Lung (tissue), 11 donors: ENCODE measurements at regions not wholly inside any gene's neighbourhood (a gene's known extent, or its start where the extent isn't known, plus 50 kb on each side); places are given as distances from the start of the nearest gene placed in this dataset.

ENCODE experiments used
- ATAC-seq: fragments of 200-7000 bp; cut with Tn5 transposase; one replicate; pipeline ENCODE4 v1.9.1; 2020; ENCODE audit warnings: moderate number of reproducible peaks; ENCODE audit not compliant: insufficient read depth, low FRiP score
- DNase-seq, 3 donors: peaks; one replicate each; pipeline ENCODE4 v3.0.0-alpha.2; 2013 to 2017
- H3K27ac ChIP-seq, 2 donors: one replicate each; pipeline ENCODE4 v1.5.1; 2013; ENCODE audit warnings: mild to moderate bottlenecking in 2 of 2, moderate library complexity in 2 of 2, control low read depth in 1 of 2, inconsistent platforms in 1 of 2, low read depth in 1 of 2, low read length in 1 of 2
- H3K27me3 ChIP-seq, 3 donors: one replicate each; pipeline ENCODE4 v1.5.1; 2013; ENCODE audit warnings: low read length in 2 of 3; ENCODE audit not compliant: control insufficient read depth in 3 of 3, insufficient read depth in 3 of 3
- H3K36me3 ChIP-seq, 4 donors: one replicate each; pipeline ENCODE4 v1.5.1; 2013; ENCODE audit warnings: low read length in 4 of 4, mild to moderate bottlenecking in 1 of 4, moderate library complexity in 1 of 4; ENCODE audit not compliant: control insufficient read depth in 4 of 4, insufficient read depth in 4 of 4
- H3K4me1 ChIP-seq, 5 donors: one replicate each; pipeline ENCODE4 v1.5.1; 2013; ENCODE audit warnings: low read length in 5 of 5, mild to moderate bottlenecking in 2 of 5, moderate library complexity in 1 of 5; ENCODE audit not compliant: control insufficient read depth in 5 of 5, insufficient read depth in 5 of 5
- H3K4me3 ChIP-seq: one replicate; pipeline ENCODE4 v1.5.1; 2013; ENCODE audit warnings: mild to moderate bottlenecking, control low read depth, moderate library complexity
- H3K9ac ChIP-seq, 2 donors: one replicate each; pipeline ENCODE4 v1.5.1; 2013; ENCODE audit warnings: low read length in 2 of 2, control low read depth in 1 of 2; ENCODE audit not compliant: insufficient read depth in 1 of 2
- H3K9me3 ChIP-seq, 4 donors: one replicate each; pipeline ENCODE4 v1.5.1; 2013; ENCODE audit warnings: low read length in 3 of 4, mild to moderate bottlenecking in 1 of 4, moderate library complexity in 1 of 4; ENCODE audit not compliant: control insufficient read depth in 4 of 4, insufficient read depth in 3 of 4
- WGBS, 2 donors: extraction: QIAGEN DNeasy Blood & Tissue Kit; methylation state at CpG; one replicate each; pipeline ENCODE4 v1.1.7; 2013; 5-methylcytosine and 5-hydroxymethylcytosine counted together
- TF ChIP-seq, protein P1 (sequence below): IDR thresholded peaks from 2 replicates; pipeline ENCODE4 v1.5.1; 2012; ENCODE audit warnings: mild to moderate bottlenecking; ENCODE audit errors: control extremely low read depth, extremely low read depth
- donor health status: control.
- donor health status: control.
- donor health status: Bipolar disorder and iron deficiency.
- donor health status: healthy.
- donor health status: DM: yes; HTN: yes; CAD: no.

DNA sequence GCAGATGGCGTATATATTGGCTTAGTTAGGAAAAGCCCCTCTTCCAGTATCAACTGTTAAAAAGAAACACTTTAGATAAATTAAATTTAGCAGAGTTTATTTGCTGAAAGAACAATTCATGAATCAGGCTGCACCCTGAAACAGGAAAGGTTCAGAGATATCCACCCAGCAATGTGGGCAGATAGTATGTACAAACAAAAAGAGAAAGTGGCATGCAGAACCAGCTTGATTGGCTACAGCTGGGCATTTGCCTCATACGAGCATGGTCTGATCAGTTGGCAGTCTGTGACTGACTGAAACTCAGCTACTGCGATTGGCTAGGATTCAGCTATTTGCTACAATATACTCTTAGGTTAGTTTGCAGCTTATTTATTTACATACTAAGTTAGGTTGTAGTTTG lies 98.2 kb downstream of the ZC3H11B start:
- Histone ChIP-seq H3K4me1 (peaks cover 0 to 18% (median 6%) of the 10 kb centered on the region in 5 donors), H3K36me3 (no peaks in the 10 kb centered on the region), H3K27ac (no peak overlapping the region), H3K9ac (no peak overlapping the region), H3K4me3 (no peak overlapping the region), H3K27me3 (no peaks in the 10 kb centered on the region), H3K9me3 (no peaks in the 10 kb centered on the region)
- TF ChIP-seq, protein P1, sequence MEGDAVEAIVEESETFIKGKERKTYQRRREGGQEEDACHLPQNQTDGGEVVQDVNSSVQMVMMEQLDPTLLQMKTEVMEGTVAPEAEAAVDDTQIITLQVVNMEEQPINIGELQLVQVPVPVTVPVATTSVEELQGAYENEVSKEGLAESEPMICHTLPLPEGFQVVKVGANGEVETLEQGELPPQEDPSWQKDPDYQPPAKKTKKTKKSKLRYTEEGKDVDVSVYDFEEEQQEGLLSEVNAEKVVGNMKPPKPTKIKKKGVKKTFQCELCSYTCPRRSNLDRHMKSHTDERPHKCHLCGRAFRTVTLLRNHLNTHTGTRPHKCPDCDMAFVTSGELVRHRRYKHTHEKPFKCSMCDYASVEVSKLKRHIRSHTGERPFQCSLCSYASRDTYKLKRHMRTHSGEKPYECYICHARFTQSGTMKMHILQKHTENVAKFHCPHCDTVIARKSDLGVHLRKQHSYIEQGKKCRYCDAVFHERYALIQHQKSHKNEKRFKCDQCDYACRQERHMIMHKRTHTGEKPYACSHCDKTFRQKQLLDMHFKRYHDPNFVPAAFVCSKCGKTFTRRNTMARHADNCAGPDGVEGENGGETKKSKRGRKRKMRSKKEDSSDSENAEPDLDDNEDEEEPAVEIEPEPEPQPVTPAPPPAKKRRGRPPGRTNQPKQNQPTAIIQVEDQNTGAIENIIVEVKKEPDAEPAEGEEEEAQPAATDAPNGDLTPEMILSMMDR, result no peak
- ATAC-seq, result no peak
- no peak for DNase-seq
- WGBS, 2 donors, result 79 to 84% methylated on average over 3 of the region's 3 CpGs

DNA sequence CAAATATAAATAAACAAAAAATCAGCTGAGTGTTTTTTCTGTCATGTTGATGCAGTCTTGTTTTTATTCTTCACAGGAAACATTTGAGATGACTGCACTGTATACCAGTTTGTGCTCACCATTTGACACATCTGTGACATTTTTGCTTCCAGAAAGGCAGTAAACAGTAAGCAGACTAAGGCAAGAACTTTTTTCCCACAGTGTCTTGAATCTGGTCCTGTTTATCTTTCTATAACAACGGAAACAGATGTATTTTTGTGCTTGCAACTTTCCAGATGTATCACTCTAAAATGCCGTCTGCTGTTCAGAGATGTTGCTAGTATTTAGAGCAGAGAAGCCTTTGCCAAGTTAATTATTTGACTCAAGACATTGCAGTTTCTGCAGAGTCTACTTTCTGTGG lies 105.5 kb downstream of the ZC3H11B start:
- no peaks in the 10 kb centered on the region for H3K36me3 ChIP-seq
- DNase-seq, result peak in 2 of 3 donors; percentile 91 to 94
- TF ChIP-seq, protein P1, result no peak
- no peak for ATAC-seq
- no peak overlapping the region for H3K4me3 ChIP-seq
- H3K9ac ChIP-seq, result no peak overlapping the region
- no peaks in the 10 kb centered on the region for H3K27me3 ChIP-seq
- peaks cover 0 to 23% (median 3%) of the 10 kb centered on the region in 5 donors for H3K4me1 ChIP-seq
- 71 to 72% methylated on average over 2 of the region's 2 CpGs for WGBS, 2 donors
- no peaks in the 10 kb centered on the region for H3K9me3 ChIP-seq
- H3K27ac ChIP-seq, result no peak overlapping the region

DNA sequence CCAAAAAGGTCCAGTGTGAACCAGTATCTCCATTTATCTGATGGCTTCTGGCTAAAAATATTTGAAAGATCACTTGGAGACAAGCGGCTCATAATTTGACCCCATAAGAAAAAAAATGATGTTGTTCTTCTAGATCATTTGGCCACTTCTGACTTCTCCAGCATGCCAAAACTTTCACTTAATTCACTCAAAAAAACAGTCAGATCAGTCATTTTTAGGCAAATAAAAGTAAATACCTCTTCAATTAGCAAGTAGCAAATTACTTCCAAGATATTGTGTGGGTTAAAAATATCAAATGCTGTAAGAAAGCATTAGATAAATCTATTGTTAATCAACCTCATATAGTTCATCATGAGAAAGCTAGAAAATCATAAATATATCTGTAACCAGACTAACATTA lies 106.0 kb downstream of the ZC3H11B start:
- Histone ChIP-seq H3K27ac (no peak overlapping the region), H3K4me3 (no peak overlapping the region), H3K9ac (no peak overlapping the region), H3K9me3 (no peaks in the 10 kb centered on the region), H3K4me1 (peaks cover 0 to 23% (median 3%) of the 10 kb centered on the region in 5 donors), H3K27me3 (no peaks in the 10 kb centered on the region), H3K36me3 (no peaks in the 10 kb centered on the region)
- DNase-seq (peak in 2 of 3 donors; percentile 87 to 88), ATAC-seq (no peak)
- TF ChIP-seq, protein P1, result no peak
- 84% methylated on average over 1 of the region's 1 CpG for WGBS, 2 donors

DNA sequence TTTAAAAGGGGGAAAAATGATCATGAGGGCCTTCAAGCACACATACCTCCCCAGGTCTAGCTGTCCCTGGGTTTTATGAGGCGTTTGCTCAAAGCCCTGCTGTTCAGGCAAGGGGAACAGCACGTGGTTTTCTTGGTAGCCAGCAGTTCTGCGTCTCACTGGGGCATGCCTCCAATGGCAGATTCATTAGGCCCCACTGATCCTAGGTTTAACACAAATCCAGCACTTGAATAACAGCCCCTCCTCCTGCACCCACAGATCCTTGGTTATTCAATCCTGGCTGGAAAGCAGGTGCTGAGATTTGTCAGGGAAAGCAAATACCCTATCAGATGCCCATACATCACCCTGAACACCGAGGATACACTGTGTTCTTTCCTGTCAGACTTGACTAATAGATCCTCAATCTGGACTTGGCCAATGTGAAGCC lies 106.4 kb downstream of the ZC3H11B start:
- no peak overlapping the region for H3K9ac ChIP-seq
- TF ChIP-seq, protein P1, result no peak
- H3K4me3 ChIP-seq, result no peak overlapping the region
- peaks cover 0 to 23% (median 4%) of the 10 kb centered on the region in 5 donors for H3K4me1 ChIP-seq
- no peak for ATAC-seq
- WGBS, 2 donors, result 49 to 56% methylated on average over 4 of the region's 4 CpGs
- no peaks in the 10 kb centered on the region for H3K27me3 ChIP-seq
- no peaks in the 10 kb centered on the region for H3K9me3 ChIP-seq
- peak in 1 of 3 donors; percentile 68 for DNase-seq
- no peak overlapping the region for H3K27ac ChIP-seq
- no peaks in the 10 kb centered on the region for H3K36me3 ChIP-seq
